GM13977 (cell line): ENCODE measurements at regions not wholly inside any gene's neighbourhood (a gene's known extent, or its start where the extent isn't known, plus 50 kb on each side); places are given as distances from the start of the nearest gene placed in this dataset.

Experiments
- DNase-seq: peaks from one replicate; pipeline ENCODE4 v3.0.0; 2012; ENCODE audit warnings: low spot score
- in situ Hi-C: fragments of 300-500 bp; cut with MboI; formaldehyde crosslinking; loops from one replicate; pipeline ENCODE4 v1.12.0; 2022; ENCODE audit warnings: low sequenced_read_pairs, low pct_unique_long_range_greater_than_20kb, mixed read lengths, inconsistent platforms; ENCODE audit not compliant: unreplicated experiment
- TF ChIP-seq, protein P1 (sequence below): IDR thresholded peaks from 2 replicates; pipeline ENCODE4 v1.5.1; 2012; ENCODE audit warnings: mild to moderate bottlenecking, control low read depth; ENCODE audit not compliant: insufficient read depth; ENCODE audit errors: extremely low read depth, missing control alignments

DNA sequence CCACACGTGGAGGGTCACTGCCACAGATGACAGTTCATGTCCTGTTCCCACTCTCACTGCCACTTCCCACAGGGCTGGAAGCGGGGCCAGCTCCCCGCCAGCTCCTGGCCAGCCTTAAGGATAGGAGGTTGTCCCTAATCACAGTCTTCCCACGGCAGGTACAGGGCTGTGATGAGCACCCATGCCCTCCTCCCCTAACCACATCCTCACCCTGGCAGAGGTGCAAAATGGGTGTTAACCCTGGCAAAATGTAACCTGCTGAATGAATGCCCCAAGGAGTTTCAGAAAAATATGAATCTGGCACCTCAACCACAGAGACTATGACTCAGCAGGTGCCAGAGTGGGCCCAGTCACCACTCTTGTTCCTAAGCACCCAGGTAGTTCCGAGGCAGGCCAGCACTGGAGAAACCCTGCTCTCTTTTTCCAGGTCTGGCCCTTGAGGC lies 185.1 kb upstream of the TPM1 start:
- TF ChIP-seq, protein P1, sequence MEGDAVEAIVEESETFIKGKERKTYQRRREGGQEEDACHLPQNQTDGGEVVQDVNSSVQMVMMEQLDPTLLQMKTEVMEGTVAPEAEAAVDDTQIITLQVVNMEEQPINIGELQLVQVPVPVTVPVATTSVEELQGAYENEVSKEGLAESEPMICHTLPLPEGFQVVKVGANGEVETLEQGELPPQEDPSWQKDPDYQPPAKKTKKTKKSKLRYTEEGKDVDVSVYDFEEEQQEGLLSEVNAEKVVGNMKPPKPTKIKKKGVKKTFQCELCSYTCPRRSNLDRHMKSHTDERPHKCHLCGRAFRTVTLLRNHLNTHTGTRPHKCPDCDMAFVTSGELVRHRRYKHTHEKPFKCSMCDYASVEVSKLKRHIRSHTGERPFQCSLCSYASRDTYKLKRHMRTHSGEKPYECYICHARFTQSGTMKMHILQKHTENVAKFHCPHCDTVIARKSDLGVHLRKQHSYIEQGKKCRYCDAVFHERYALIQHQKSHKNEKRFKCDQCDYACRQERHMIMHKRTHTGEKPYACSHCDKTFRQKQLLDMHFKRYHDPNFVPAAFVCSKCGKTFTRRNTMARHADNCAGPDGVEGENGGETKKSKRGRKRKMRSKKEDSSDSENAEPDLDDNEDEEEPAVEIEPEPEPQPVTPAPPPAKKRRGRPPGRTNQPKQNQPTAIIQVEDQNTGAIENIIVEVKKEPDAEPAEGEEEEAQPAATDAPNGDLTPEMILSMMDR, result no peak
- no peak for DNase-seq

DNA sequence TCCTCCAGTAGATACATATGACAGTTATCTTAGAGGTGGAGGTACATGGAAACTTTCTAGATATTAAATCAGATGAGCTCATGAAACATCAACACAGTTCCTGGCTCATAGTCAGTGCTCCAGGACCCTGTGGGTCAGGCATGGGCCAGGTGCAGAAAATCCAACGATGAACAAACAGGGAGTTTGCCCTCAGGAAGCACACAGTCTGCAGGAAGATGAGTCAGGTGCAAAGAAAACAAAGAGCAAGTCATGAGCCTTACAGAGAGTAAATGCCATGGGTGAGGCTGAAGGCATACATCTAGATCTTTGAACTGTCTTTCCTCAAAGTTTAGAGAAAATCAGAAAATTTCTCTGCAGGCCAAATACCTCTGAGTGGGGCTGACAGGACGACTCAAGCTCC lies 184.2 kb upstream of the TPM1 start:
- TF ChIP-seq, protein P1, result no peak
- in situ Hi-C loops, result no loop called here
- DNase-seq, result no peak

More for the DNA sequence above, 185.1 kb upstream of the TPM1 start:
- in situ Hi-C loops, result no loop called here

DNA sequence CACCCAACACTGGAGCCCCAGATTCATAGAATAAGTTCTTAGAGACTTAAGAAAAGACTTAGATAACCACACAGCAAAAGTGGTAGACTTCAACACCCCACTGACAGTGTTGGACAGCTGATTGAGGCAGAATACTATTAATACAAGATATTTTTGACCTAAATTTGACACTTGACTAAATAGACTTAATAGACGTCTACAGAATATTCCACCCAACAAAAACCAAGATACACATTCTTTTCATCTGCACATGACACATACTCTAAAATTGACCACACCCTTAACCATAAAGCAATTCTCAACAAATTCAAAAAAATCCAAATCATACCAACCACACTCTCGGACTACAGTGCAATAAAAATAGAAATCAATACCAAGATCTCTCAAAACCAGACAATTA lies 179.8 kb upstream of the TPM1 start:
- no peak for DNase-seq
- TF ChIP-seq, protein P1, result no peak
- in situ Hi-C loops, result no loop called here

DNA sequence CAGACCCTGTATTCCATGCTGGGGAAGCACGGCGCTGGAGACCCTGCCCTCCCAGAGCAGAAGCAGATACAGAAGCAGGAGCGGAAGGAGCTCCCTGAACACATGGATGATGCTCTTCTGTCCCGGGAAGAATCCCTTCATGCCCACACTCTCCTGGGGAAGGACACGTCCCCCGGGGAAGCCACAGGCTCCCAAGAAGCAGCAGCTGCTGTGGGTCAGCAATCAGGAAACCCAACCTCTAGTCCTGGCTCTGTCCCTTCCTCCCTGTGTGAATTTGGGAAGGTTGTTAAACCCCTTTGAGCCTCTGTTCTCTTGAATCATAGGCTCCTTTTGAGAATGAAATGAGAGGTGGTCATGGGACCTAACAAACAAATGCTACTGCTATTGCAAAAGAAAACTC lies 176.2 kb upstream of the TPM1 start:
- TF ChIP-seq, protein P1, result no peak
- in situ Hi-C loops, result no loop called here

DNA sequence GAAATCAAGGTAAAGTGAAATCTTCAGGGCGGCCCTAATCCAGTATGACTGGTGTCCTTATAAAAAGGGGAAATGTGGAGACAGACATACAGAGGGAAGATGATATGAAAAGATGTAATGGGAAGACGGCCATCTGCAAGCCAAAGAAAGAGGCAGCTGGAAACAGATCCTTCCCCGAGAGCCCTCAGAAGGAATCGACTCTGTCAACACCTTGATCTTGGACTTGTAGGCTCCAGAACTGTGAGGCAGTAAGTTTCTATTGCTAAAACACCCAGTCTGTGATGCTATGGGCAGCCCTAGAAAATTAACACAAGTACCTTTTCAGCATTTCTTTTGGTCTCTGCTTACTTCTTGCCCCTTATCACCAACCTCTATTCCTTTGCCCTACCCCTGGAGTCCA lies 174.7 kb upstream of the TPM1 start:
- in situ Hi-C loops, result no loop called here
- TF ChIP-seq, protein P1, result no peak
- no peak for DNase-seq

More for the DNA sequence above, 176.2 kb upstream of the TPM1 start:
- DNase-seq, result no peak

DNA sequence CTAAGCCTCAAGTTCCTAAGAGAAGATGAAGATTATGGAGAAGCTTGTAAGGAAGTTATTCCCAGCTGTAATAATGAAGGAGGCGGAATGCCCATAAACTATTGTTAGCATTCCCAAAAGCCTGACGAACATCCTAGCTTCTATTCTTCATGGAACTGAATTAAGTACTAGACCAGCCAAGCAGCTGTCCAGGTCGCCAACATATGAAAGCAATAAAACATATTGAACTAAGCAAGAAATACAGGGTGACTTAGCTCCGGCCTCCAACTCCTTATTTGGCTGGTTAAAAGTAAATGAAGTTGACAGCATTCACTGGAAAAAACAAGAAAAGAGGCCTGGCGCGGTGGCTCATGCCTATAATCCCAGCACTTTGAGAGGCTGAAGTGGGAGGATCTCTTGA lies 174.0 kb upstream of the TPM1 start:
- TF ChIP-seq, protein P1, result no peak
- DNase-seq, result no peak
- in situ Hi-C loops, result no loop called here

DNA sequence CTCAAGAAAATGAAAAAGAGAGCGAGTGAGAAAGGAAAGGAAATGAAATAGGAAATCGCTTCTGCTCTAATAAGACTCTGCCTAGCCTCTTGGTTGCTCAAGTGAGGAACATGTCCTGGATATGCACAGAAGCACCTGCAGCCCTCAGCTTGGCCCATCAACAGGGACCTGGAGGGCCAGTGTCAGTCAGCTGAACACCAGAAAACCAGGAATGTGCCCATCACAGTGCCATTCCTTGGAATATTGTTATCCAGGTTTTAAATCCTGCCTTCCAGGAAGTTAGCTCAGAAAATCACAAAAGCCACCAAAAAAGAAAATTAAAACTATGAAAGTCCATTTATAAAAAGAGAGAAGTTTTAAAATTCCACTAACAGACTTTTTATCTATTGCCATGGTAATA lies 173.4 kb upstream of the TPM1 start:
- in situ Hi-C loops, result no loop called here
- TF ChIP-seq, protein P1, result no peak
- no peak for DNase-seq
